C4-2B (cell line): ENCODE measurements at regions not wholly inside any gene's neighbourhood (a gene's known extent, or its start where the extent isn't known, plus 50 kb on each side); places are given as distances from the start of the nearest gene placed in this dataset.

Experiments used
- ZFX ChIP-seq: fragments of 450-650 bp; IDR thresholded peaks from 2 replicates; pipeline ENCODE4 v1.6.1; 2017
- TF ChIP-seq, protein P1 (sequence below): fragments of 450-650 bp; conservative IDR thresholded peaks from 2 replicates; pipeline ENCODE4 v1.5.1; 2017; ENCODE audit warnings: mild to moderate bottlenecking

DNA sequence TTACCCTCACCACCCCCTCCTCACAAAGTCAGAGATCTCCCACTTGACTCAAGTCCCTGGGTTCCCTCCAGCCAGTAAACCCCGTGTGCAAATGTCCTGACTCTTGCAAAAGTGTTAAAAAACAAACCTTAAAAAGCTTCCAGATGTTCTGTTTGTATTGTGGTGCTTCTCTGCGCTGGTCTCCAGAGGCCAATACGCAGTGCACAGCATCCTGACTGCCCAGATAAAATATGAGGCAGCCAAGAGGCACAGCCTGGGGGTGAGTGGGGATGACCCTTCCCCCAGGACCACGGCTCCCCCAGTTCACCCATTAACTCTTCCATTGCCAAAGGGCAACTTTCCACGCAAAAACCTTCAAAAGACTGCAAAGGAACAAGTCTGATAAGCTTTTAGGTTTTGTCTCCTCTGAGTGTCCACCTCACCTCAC lies 291.8 kb downstream of the SOX9 start:
- TF ChIP-seq, protein P1, sequence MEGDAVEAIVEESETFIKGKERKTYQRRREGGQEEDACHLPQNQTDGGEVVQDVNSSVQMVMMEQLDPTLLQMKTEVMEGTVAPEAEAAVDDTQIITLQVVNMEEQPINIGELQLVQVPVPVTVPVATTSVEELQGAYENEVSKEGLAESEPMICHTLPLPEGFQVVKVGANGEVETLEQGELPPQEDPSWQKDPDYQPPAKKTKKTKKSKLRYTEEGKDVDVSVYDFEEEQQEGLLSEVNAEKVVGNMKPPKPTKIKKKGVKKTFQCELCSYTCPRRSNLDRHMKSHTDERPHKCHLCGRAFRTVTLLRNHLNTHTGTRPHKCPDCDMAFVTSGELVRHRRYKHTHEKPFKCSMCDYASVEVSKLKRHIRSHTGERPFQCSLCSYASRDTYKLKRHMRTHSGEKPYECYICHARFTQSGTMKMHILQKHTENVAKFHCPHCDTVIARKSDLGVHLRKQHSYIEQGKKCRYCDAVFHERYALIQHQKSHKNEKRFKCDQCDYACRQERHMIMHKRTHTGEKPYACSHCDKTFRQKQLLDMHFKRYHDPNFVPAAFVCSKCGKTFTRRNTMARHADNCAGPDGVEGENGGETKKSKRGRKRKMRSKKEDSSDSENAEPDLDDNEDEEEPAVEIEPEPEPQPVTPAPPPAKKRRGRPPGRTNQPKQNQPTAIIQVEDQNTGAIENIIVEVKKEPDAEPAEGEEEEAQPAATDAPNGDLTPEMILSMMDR: no peak
- no peak for TF ChIP-seq ZFX
